ENCODE measurements at regions not wholly inside any gene's neighbourhood (a gene's known extent, or its start where the extent isn't known, plus 50 kb on each side); places are given as distances from the start of the nearest gene placed in this dataset.

- DNase-seq (ENCODE audit: low read depth), result peak; percentile 64
These were observed 161.1 kb downstream of the ARL4C start for GRCh38 chr2:234335661-234336228.

DNA sequence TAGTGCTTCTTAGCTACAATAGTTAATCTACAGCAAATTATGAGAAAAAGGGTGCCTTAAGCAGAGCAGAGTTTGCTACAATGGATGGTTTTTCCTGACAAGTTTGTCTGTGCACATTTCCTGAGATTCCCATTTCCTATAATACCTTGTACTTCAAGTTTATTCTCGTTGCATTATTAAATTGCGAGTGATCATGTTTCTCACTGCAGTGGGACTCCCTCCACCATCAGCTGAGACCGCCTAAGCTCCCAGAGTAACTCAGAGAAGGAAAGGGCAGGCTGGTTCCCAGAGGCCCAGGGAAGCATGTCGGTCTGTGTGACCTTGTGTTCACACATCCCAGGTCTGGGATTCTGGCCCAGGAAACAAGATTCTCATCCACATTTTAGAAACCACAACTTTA lies 162.1 kb downstream of the ARL4C start:
- DNase-seq (ENCODE audit: low read depth), result no peak

- no peak for DNase-seq (ENCODE audit: low read depth)
These were observed 162.7 kb downstream of the ARL4C start for GRCh38 chr2:234334151-234334550.

GRCh38 chr2:234333168-234334130 lies 163.4 kb downstream of the ARL4C start:
- no peak for DNase-seq (ENCODE audit: low read depth)

- no peak for DNase-seq (ENCODE audit: low read depth)
These were observed 164.9 kb downstream of the ARL4C start for GRCh38 chr2:234331966-234332365.

DNA sequence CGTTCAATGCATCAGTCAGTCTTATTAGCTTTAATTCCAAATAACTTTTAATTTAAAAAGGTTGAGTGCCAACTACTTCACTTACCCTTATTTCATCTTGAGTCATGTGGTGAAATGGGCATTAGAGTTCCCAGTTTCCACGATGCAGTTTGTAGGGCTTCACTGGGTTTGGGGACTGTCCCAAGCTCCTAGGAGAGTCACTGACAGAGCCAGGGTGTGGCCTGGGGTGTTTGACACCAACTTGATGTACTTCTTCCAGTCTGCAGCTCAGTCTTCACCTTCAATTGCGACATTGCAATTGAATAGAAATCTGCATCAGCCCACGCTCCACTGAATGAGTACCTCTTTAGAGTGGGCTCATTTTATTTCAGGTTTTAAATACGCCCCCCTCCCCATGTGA lies 165.3 kb downstream of the ARL4C start:
- DNase-seq (ENCODE audit: low read depth), result no peak

DNA sequence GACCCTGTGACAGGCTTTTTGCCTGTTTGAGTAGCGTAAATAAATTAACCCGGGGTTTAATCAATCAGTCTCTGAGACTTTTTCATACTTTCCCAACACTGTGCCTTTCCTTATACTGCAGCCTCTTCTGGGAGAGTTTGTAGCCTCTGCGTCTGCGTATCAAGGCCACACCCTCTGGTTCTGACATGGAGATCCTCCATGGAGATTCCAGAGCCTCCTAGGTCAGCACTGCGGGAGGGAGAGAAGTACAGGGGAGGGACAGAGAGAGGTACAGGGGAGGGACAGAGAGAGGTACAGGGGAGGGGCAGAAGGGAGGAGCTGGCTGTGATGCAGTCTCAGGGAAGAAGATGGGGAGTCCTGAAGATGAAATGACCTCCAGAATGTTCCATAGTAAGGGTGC lies 166.0 kb downstream of the ARL4C start:
- DNase-seq (ENCODE audit: low read depth), result no peak

- no peak for DNase-seq (ENCODE audit: low read depth)
These were observed 167.5 kb downstream of the ARL4C start for GRCh38 chr2:234329202-234329960.

GRCh38 chr2:234328444-234328990 lies 168.4 kb downstream of the ARL4C start:
- no peak for DNase-seq (ENCODE audit: low read depth)

- no peak for DNase-seq (ENCODE audit: low read depth)
These were observed 170.2 kb downstream of the ARL4C start for GRCh38 chr2:234326694-234327093.

DNA sequence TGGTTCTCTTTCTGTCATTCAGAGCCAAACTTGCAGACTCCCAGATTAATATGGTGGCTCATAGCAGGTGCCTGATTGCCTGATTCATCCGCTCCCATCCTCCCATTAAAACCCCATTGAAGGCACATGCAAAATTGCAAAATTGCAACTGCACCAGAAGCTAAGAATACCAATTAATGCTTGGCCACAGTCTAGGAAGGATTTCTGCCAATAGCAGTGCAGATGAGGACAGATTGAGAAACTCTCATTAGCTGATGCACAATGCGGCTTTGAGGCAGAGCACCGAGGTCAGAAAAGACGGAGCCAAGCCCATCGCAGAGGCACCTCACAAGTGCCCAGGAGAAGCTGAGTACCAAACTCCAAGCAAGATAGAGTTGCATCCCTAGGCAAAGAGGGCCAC lies 172.8 kb downstream of the ARL4C start:
- DNase-seq (ENCODE audit: low read depth), result no peak

DNA sequence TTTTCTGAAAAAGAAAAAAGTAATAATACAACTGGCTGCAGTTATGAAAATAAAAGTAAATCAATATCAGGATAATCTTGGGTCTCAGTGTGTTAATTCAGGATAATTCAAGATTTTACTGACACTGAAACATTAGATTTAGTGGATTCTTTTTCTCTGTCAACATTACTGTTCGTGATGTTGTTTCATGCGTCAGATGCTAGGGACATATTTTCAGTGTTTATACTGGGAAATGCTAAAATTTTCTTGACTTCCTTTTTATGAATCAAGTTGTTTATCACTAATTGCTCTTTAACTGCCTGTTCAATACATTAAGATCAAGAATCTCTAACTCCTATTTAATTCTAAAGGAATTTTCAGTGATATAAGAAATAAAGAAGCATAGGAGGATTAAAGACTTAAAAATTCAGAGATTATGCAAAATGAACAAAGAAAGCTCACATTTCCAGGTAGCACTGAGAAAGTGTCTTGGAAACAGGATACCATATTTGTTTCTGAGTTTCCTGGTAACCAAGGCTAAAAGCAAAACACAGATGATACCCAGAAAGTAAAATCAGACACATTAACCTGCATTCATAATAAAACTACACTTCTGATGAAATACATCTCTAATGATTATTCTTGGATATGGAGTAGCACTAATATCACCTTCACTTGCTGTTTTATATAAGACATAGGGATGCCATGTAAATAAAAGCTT lies 174.0 kb downstream of the ARL4C start:
- no peak for DNase-seq (ENCODE audit: low read depth)

DNA sequence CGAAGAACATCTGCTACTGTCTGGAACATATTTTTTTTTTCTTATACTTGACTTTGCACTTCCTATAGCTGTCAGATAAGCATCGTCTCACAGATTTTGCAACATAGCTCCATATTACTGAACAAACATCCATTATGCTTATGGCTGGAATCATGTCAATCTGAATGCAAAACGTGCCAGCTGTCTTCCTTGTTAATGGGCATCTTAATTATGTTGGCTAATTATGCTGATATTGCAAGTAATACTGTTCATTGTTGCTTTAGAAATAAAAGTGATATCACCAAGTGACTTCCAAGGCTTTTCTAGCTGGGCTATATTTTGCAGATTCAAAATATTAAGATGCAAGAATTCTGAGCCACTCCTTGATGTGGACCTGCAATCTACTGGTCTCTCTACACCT lies 176.8 kb downstream of the ARL4C start:
- DNase-seq (ENCODE audit: low read depth), result no peak

DNA sequence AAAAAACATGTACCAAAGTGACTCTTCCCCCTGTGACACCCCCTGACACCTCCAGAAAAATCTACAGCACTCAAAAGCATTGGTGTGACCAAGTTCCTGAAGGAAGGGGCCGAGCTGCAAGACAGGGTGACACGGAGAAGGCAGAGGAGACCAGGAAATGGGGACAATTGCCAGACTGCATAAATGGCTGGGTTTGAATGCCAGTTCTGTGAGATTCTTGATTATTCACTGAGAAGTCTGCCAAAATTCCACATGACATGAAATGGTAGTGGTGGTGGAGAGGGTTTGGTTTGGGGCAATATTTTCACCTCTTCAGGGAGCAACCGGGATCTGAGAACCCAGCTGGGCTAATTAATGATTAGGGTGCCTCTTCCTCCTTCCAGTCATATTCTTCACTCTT lies 178.5 kb downstream of the ARL4C start:
- DNase-seq (ENCODE audit: low read depth), result no peak

DNA sequence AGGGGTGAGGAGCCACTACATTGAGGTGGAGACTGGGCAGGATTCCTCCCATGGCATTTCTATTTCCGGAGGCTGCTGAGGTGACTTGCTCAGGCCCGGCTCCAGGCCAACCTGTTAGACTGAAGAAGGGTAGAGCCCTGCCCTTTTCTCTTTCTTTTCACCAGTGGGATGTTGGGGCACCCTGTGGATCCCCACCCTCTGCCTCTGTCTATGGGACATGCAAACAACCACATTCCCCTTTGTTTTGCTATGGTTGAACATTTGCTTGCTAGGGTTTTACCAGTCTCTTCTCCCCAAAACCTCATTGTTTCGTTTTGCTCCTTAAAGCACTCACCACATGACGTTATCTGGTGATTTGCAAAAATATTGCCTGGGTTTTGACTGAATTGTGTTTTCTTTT lies 183.3 kb downstream of the ARL4C start:
- DNase-seq (ENCODE audit: low read depth), result no peak

DNA sequence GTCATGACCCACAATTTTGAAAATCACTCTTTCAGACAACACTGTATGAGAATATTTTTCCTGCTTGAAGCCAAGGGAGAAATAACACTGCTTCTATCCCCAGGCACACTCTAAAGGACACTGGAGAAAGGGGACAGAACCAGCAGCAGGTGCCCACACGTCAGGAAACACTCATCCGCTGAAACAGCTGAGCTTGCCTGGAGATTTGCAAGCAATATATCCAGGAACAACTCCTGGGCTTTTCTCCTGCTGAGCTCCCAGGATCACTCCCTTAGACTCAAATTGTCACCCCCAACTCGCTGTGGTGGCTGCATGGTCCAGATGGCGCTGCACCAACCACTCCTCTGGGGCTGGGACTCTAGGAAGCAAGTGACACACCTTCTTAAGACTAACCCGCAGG lies 186.7 kb downstream of the ARL4C start:
- DNase-seq (ENCODE audit: low read depth), result no peak

- DNase-seq (ENCODE audit: low read depth), result no peak
These were observed 187.4 kb downstream of the ARL4C start for GRCh38 chr2:234309431-234309830.

GRCh38 chr2:234308813-234309195 lies 188.1 kb downstream of the ARL4C start:
- DNase-seq (ENCODE audit: low read depth), result peak; percentile 74

GRCh38 chr2:234308073-234308812 lies 188.6 kb downstream of the ARL4C start:
- peak; percentile 67 for DNase-seq (ENCODE audit: low read depth)

GRCh38 chr2:234307322-234307961 lies 189.4 kb downstream of the ARL4C start:
- DNase-seq (ENCODE audit: low read depth), result no peak
